ENCODE measurements at regions not wholly inside any gene's neighbourhood (a gene's known extent, or its start where the extent isn't known, plus 50 kb on each side); places are given as distances from the start of the nearest gene placed in this dataset.
"Not testable (repeated sequence)": the region's sequence is repeated elsewhere in the genome, so short reads cannot be mapped to it uniquely, and the experiment has no call there.

DNA sequence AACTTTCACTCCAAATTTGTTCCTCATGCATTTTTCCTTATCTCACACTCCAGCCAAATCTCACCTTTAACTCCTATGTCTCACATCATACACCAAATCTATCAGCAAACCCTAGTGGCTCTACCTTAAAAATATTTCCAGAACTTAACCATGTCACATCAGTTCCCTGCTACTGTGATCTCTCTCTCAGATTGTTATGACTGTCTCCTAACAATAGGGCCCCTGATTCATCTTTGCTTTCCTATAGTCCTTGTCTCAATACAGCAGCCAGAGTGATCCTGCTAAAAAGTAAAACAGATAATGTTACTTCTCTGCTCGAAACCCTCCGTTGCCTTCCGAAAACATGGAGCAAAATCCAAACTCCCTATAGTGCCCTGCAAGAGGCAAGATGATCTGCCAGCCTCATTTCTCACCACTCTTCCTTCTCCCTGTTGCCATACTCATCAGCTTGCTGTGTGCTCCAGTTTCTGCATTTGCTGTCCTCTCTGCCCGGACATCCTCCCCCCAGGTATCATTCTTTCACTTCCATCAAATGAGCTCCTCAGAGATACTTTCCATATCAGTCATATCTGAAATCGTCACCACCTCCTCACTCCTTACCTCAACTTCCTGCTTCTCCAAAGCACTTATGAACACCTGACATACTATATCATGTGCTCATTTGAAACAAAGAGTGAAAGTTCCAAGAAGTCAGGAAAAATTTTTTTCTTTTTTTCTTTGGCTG, 293.4 kb upstream of the NR3C2 start:
- DNase-seq: no peak

DNA sequence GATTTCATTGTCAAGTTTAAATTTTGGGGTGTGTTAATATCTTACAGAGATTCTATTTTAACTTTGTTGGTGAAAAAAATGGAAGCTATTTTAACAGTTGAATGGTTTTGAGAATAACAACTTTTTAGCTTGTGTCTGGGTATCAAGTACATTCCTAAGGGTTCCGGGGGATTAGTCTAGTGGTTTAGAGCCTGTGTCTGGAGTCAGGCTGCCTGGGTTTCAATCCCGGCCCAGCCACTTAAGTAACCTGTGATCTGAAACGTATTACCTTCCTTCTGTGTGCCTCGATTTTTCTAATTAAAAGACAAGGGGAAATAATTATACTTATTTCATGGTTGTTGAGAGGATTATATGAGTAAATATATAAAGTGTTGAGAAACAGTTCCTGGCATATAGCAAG, 288.6 kb upstream of the NR3C2 start:
- no peak for DNase-seq

DNA sequence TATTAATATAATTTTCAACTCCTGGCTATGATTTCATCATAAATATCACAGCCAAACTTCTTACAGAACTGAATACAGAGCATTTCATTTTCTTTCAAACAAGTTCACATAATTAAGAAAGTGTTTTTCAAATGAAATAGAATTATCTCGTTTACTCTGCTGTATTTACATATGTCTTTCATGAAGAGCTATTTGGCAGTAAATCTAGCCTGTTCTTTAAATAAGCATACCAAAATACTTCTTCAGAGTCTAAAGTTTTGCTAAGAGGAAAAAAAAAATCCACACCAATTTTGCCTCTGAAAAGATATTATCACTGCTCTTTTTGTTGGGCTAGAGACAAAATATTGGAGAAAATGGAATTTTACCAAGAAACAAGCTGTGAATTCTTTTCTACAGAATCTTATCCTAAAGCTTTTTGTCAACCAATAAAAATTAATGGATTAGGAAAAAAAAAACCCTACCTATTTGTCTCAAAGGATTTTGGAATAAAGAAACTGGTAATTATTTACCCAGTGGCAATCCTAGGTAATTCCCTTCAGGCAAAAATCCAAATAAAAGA, 287.9 kb upstream of the NR3C2 start:
- no peak for DNase-seq

DNA sequence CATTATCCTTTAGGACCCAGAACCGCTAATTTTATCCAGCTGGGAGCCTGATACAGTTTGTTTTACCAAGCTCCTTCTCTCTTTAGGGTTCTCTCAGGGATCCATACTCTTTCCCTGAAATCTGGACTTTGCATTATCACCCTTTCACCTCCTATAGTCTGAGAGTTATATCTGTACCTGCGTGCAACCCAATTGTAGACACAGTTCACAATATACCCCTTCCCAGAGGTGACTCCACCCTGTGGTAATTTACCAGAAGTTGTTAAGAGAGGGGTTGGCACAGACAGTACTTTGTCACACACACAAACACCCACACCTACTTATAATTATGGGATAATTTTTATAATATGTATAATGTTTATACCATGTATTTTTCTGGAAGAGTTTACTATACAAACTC, 275.8 kb upstream of the NR3C2 start:
- DNase-seq: no peak

DNA sequence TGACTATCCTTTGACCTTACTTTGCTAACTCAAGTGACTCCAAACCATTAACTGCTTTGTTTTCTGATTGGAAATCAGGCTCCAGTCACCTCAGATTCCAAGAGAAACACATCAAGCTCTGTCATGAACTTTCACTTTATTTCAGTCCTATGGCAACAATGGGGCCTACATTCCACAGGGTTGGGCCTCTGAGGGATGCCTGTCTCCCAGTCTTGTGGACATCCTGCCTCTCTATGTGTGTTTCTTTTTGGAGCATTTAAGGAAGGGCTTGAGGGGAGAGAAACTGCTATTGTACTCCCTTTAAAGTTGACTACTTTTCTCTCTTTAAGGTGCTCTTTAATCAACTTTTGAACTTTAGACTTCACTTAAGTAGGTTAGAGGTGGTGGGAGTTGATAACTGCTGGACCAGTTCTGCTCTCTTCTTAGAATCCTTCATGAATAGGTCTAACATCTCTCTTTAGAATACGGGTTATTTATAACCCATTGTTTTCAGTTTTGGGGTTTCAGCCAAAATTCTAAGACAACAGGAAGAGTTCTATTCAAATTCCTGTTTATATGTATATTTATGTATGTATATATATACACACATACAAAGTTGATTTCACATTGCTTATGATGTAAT, 274.3 kb upstream of the NR3C2 start:
- DNase-seq: no peak

DNA sequence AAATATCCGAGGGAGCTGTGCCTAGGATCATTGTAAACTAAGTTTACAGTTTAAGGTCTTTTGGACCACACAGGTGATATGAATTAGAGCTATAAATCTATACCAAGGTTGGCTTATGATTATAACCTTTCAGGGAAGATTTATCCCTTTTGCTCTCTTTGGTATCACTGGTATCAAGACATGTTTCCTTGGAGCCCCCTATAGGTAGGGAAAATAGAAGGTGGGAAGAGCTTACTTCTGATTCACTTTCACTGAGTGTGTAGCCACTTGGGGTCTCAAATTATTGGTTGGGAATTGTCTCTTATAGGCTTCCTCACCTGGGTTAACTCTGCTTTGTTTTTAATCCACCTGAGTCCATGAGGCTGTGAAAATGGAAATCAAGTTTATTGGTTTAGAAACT, 262.1 kb upstream of the NR3C2 start:
- DNase-seq: no peak

DNA sequence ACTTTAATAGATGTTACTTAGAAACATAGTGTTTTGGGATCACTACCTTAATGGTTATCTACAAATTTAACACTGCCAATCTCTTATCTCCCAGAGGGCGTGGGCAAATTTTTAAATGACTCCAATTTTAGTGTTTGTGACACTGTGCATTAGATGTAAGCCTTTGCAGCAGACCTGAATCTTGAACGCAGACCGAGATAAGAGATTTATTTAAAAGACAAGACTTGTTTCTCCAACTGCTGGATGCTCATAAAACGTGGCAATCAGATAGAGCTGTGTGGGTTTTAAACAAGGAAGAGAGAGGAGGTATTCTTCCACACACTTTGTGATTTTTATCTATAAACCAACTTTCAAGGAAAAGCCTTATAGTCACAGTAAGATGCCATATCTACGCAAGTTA, 252.5 kb upstream of the NR3C2 start:
- no peak for DNase-seq

DNA sequence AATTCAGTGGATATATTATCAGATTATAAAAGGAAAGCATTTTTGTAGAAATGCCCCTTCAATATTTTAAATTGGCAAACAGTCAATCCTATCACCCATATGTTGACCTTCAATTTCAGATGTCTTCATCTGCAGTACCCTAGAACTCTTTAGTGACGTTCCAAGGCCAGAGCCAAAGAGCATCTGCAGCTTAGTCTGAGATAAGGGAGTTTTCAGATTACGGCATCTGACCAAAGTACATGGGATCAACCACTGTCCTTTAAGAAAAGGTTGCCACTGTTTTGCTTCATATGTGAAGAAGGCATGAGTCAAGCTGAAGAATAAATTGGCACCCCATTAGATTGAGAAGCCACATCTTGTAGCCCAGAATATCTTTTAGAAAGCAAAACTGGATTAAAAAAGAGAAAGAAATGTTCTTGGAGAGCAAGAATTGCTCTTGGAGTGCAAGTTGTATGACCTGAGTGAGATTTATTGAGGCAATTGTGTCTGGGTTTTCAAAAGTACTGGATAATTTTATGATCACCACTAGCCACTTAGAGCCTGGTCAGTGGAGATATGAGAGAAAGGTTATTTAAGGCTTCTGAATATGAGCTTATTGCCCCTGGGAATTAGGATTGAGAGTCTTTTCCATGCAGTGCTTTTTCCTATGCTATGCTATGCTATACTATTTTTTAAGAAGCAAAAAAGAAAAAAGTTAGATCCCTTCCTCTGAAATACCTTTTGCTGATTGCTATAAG, 251.9 kb upstream of the NR3C2 start:
- DNase-seq: no peak

DNA sequence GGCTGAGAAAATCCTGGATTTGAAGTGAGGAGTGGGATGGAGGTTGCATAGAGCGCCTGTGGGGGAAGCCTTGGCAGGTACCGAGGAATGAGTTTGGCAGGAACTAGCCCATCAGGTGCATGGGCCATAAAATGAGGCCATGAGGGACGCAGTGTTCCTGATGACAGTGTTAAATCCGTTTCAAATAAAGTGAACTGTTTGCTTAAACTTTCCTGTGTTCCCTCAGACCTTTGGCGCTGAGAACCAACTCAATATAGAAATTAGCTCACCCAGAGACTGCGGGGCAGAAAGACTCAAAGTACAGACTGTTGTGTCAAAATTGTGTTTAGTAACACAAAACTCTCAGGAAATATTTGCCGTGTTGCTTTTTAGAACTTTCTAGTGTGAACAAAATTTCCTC, 250.0 kb upstream of the NR3C2 start:
- no peak for DNase-seq

DNA sequence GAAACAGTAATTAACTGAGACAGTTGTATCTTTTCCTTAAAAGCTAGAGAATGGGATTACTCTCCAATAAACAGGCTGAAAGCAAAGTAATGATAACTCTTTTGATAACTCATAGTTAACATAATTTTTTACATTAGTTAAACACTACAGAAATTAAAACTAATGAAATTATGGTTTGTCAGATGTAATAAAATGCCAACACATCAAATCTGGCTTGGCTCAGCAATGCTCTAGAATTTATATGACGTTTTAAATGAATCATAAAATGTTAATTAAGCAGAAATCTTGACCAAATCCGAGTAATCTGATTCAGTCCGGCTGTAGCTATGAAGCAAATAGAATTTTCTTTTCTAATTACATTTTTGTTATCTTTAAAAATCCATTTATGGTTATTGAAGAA, 244.2 kb upstream of the NR3C2 start:
- DNase-seq: no peak

DNA sequence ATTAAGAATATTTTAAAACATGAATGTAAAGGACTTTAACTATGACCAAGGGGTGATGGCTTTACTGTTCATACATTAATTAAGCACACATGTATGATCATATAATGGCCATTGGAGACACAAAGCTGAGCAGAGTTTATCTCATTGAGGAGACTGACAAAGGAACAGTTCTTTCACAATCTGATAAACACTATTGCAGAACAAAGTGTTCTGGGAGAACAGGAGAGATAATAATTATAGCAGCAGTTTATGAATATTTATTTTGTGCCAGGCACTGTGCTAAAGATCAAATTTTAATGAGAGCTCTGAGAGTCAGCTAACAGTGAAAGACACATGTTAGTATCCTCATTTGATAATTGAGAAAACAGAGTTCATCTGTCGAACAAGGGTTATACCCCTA, 242.4 kb upstream of the NR3C2 start:
- DNase-seq: no peak

DNA sequence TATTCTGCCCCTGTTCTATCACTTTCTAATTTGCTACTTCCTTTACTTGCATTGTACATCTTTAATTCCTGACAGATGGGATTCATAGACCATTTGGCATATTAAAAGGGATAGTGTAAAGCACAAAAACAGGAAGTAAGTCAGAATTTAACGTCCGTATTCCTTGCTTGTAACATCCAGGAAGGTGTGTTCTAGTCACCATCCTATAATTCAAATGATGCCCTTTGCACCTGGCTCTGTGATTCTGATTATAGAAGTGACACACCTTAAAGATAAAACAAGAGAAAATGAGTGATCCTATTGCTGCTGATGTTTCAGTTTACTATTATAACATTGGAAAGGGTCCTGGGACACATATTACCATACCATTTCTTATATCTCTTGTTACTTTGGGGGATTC, 238.7 kb upstream of the NR3C2 start:
- DNase-seq: no peak

DNA sequence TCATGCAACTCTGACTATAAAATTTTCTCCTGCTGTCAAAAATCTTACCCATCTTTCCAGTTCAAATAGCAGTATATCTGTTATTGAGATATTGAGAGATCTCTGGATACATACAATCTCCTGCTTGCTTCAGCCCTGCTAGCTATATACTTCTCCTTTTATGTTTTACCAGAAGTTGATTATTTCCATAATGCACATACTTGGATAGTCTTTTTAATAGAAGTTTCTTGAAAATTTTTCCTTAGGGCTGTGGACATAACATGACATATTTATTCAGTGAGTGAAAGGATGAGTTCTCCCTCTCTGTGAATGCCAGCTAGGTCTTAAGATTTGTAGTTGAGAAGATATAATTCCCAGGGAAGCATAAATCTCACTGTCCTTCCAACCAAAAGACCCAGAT, 234.1 kb upstream of the NR3C2 start:
- no peak for DNase-seq

DNA sequence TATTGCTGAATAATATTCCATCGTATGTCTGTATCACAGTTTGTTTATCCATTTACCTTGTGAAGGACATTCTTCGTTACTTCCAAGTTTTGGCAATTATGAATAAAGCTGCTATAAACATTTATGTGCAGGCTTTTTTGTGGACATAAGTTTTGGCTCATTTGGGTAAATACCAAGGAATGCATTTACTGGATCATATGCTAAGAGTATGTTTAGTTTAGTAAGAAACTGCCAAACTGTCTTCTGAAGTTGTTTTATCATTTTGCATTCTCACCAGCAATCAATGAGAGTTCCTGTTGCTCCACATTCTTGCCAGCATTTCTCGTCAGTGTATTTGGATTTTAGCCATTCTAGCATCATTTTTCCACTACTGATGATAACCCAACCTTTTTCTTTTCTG, 232.7 kb upstream of the NR3C2 start:
- no peak for DNase-seq

DNA sequence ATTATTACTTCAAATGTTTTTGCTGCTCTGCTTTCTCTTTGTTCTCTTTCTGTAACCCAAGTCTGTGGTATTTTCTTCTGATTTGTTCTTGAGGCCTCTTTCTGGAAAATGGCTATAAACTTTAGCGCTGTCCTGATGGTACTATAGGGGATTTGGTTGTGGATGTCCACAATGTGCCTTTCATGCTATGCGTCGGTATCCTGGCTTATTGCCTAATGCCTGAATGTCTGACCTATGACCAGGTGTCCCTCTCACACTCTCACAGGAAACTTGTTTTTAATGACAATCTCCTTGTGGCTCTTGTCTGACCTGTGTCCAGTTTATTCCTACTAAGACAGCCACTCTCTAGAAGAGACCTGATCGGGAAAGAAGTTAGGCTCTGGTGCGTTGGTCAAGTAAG, 222.4 kb upstream of the NR3C2 start:
- no peak for DNase-seq

DNA sequence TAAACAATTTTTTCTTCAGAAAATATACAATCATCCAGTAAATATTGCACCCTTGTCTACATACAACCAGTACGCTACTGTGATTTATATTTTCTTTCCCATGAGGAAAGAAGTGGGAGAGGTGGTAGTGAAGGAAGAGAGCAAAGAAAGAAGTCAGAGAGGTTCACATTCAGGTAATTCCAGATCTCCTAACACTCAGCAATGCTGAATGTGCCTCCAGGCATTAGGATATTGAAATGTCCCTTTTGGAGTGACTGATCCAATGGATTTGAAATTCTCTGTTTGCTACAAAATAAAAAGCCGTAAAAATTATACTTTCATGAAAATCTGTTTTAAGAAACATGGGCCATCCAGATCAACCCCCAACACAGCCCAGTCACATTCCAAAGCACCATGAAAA, 211.9 kb upstream of the NR3C2 start:
- DNase-seq: no peak

DNA sequence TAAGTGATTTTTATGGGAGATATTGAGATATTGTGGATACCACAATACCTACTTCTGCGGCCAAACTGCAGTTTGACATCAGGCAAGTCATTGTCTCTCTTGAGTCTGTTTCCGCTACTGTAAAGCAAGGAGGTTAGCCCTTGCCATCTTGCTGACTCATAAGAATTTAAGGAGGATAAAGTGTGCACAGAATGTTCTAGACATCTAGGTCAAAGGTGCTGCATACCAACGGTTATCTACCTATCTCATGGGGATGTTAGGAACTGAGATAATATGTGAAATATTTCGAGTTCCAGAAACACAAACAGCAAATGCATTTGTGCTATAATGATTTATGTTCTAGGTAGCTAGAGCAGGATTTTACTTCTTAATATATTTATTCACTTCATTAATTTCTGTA, 211.5 kb upstream of the NR3C2 start:
- no peak for DNase-seq

DNA sequence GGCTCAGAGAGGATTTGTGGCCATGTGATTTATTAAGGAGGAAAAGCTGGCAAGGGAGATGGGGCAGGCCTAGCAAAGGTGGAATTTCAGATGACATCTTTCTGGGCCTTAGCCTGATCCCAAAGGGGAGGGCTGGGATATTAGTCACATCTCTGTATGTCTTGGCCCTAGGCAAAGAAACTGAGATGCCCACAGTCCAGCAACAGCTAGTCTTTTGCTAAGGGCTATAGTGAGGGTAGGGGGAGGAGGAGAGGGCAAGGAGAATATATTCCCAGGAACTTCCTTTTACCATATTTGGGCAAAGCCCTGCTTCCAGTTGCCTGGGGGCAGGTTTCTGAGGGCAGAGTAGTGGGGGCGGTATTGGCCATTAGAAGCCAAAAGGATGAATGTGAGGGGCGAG, 209.8 kb upstream of the NR3C2 start:
- DNase-seq: no peak

DNA sequence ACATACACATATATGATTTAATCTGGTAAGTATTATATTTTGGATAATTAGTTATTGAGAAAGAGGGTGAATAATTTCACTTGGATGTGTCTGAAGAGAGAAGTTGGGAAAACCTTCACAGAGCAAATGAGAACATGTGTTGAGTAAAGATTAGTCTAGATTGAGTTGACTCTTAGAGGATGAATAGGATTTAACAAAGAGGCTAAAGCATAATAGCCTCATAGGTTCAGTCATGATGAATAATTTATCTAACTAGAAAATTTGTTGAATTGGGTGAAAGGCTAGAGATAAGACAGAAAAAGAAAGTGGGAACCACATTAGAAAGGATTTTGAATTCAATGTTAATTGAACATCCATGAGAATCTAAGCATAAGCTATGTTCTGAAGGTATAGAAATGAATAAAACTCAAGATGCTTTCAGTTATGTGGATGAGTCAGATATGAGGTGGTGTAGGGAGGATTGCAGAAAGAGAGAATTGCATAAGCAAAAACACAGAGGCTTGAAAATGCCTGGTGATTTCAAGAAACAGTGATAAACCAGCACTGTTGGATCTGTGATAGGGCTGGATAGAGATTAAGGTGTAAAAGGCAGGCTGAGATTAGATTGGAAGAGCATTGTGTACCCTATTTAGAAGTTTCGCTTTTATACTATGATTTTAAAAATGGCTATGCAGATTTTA, 207.6 kb upstream of the NR3C2 start:
- DNase-seq: no peak

DNA sequence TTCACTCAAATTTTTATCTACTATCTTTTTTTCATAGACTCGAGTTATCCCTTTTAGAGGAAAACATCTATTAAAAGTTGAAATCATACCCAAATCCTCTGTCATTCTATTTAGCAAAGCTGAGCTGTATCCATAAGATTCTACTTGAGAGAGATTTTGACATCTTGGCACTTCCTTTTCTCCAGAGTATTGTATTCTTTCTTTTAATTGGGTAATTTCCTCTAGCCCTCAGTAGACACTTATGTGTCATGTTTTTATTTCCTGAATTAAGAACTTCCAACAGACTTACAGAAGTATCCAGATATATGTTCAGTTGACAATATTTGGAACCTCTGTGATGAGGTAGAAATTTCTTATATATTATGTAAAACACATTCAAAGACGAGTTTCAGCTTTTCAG, 201.6 kb upstream of the NR3C2 start:
- DNase-seq: no peak

DNA sequence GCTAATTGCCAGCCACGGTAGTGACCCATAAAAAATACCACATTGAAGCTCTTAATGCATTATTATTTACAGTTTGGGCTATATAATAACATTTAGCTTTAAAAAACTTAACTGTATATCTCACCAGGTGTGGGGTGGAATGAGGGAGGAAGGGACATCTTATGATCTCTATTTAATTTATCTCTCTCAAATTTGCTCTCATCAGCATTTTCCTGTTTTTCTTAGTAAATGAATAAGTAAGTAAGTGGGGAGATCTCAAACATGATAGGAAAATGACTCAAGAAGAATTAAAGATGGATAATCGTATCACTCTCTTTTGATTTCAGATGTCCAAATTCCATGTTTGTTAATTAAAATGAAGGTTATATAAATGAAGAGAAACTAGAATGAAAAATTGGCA, 200.7 kb upstream of the NR3C2 start:
- DNase-seq: no peak

DNA sequence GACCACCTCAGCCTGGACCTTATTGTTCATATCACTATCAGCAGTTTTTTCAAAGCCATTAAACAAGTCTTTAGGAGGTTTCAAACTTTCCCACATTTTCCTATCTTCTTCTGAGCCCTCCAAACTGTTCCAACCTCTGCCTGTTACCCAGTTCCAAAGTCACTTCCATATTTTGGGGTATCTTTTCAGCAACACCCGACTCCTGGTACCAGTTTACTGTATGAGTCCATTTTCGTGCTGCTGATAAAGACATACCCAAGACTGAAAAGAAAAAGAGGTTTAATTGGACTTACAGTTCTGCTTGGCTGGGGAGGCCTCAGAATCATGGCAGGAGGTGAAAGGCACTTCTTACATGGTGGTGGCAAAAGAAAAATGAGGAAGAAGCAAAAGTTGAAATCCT, 195.9 kb upstream of the NR3C2 start:
- not testable (repeated sequence) for DNase-seq

DNA sequence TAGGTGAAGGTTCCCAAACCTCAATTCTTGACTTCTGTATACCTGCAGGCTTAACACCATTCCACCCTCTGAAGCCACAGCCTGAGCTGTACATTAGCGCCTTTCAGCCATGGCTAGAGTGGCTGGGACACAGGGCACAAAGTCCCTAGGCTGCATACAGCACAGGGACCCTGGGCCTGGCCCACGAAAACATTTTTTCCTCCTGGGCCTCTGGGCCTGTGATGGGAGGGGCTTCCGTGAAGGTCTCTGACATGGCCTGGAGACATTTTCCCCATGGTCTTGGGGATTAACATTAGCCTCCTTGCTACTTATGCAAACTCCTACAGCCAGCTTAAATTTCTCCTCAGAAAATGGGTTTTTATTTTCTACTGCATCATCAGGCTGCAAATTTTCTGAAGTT, 195.2 kb upstream of the NR3C2 start:
- DNase-seq: not testable (repeated sequence)

DNA sequence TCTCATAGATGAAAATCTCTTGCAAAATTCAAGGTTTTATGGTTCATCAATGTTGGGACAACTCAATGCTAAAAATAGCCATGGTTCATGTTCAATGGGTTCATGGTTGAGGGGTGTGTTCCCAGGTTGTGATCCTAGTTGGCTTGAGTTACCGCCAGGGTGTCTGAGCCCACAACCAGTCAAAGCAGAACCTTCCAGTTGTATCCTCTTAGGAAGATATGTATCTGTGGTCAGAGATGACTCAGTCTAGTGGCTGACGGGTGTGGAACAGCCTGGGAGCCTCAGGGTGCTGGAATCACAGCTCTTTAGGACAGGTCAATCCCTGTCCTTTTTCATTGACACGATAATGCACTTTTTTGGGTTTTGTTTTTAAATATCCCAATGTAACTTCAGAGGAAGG, 192.3 kb upstream of the NR3C2 start:
- DNase-seq: no peak
